ENCODE measurements at regions not wholly inside any gene's neighbourhood (a gene's known extent, or its start where the extent isn't known, plus 50 kb on each side); places are given as distances from the start of the nearest gene placed in this dataset.

GRCh38 chr15:35771746-35772442 lies 225.9 kb upstream of the DPH6 start:
- no peak for DNase-seq (ENCODE audit: low spot score)

- DNase-seq (ENCODE audit: low spot score): no peak
Measured at GRCh38 chr15:35774653-35775052, 228.7 kb upstream of the DPH6 start.

- no peak for DNase-seq (ENCODE audit: low spot score)
Measured at GRCh38 chr15:35775471-35775870, 229.5 kb upstream of the DPH6 start.

DNA sequence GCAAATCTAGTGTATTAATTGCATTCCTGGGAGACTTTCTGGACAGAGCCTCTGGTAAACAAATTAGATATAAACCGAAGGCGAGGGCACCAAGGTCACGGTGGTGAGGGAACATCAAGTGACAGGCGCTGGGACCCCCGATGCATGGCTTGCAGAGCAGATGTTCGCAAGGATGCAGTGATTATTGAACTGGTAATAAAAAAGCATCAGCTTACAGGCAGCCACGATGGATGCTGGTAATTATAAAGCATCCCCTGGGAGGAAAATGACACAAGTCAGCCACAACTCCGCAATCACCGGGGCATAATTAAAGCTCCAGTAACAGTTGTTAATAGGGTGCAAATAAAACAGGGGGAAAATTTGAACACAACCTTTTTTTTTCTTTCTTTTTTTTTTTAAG lies 231.1 kb upstream of the DPH6 start:
- DNase-seq (ENCODE audit: low spot score): no peak

GRCh38 chr15:35783203-35783602 lies 237.2 kb upstream of the DPH6 start:
- DNase-seq (ENCODE audit: low spot score): no peak

DNA sequence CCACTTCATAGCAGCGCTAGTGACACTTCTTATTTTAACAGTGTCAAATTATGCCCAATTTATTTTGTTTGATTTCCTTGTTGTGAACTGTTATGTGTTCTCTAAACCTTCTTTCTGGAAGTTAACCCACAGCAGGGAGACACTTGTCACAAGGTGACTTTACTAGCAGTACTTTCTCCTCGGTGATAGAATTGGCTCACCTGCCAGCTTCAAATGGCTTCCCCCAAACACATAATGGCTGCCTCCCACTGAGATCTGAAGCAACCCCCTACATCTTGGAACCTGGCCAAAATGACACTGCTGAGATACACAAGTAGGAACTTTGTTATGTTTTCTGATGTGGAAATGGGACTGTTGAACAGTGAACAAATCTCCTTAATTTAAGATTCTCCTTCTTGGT lies 238.8 kb upstream of the DPH6 start:
- DNase-seq (ENCODE audit: low spot score): no peak

DNA sequence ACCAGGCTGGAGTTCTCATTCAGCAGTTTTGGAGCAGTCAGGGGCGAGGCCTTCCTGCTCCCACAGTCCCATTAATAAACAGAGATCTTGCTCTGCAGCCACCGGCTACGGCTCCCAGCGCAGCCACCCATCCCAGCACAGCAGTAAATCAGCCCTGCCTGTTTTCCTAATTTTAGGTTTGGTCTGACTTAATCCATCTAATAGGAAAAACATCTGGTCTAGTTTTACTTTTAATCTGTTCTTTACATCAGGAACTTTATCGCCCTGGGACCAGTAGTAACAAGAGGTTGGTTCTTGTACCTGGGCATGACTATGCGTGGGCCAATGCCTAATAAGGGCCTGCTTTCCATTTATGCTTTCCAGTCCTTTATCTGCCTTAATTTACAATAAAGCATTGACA lies 264.0 kb upstream of the DPH6 start:
- DNase-seq (ENCODE audit: low spot score): no peak

DNA sequence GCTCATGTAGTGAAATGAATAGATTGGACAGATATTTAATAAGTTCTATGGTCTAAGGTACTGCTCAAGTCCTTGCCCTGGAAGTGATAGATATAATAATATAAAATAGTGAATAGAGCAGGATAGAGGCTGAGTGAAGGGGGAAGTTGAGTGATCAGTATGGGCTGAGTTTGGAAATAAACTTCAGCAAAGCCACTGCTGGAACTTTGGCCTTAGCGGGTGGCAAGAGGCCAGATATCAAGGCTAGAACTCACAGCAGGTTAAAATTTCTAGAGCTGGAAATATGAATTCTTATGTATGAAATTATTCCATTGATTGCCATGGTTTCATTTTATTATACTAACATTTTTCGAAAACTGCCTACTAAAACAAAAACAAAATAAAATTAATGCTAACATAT lies 267.6 kb upstream of the DPH6 start:
- DNase-seq (ENCODE audit: low spot score): no peak

- no peak for DNase-seq (ENCODE audit: low spot score)
Measured at GRCh38 chr15:35818846-35819245, 272.9 kb upstream of the DPH6 start.

DNA sequence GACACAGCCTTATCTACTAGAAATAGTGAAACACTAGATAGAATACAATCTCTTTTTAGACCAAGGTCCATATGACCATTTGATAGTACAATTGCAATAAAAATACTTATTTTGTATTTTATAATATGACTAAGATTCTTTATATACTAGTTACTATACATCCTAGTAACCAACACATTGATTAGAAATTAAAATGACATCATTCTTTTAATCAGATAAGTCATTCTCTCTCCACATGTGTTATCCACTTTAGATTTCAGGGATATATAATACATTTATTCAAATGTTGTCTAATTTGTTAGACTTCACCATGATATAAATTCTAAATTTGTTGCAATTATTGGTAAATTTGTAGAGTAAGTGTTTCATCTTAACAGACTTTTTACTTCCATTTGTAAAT lies 276.2 kb upstream of the DPH6 start:
- DNase-seq (ENCODE audit: low spot score): no peak

GRCh38 chr15:35827141-35827540 lies 281.2 kb upstream of the DPH6 start:
- DNase-seq (ENCODE audit: low spot score): no peak

DNA sequence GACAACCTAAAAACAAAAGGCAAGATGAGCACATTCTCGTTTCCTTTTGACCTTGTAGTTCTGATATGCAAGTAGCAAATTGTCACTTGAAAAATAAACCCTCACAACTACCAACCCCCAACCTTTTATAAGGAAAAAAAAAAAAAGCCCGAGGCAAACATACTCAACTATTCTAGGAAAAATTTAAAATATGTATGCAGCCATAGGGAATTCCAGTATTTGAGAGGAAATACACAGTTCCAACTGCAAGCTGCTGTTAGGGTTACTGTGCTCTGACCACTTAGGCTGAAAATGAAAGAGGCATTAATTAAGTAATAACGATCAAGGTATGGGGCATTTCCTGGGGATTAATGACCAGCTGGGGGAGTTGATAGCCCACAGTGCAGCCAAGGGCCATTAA lies 281.9 kb upstream of the DPH6 start:
- no peak for DNase-seq (ENCODE audit: low spot score)

DNA sequence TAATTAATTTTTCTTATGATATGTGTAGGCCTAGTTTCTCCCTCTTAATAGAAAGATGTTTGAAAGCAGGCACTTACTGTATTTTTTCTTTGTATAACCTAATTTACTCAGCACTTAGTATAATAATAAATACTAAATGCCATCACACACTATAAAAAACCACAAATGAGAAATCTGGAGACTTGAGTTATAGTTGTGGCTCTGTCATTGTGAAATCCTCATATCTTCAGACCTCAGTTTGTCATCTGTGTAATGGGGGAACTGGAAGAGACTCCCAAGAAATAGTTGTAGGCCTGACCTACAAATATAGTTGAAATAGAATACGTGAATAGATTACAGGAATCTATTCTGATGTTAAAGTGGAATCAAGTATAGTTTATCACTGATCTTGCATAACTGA lies 287.6 kb upstream of the DPH6 start:
- DNase-seq (ENCODE audit: low spot score): no peak

GRCh38 chr15:35834216-35834830 lies 288.4 kb upstream of the DPH6 start:
- DNase-seq (ENCODE audit: low spot score): no peak

- no peak for DNase-seq (ENCODE audit: low spot score)
Measured at GRCh38 chr15:35834866-35835265, 288.9 kb upstream of the DPH6 start.

DNA sequence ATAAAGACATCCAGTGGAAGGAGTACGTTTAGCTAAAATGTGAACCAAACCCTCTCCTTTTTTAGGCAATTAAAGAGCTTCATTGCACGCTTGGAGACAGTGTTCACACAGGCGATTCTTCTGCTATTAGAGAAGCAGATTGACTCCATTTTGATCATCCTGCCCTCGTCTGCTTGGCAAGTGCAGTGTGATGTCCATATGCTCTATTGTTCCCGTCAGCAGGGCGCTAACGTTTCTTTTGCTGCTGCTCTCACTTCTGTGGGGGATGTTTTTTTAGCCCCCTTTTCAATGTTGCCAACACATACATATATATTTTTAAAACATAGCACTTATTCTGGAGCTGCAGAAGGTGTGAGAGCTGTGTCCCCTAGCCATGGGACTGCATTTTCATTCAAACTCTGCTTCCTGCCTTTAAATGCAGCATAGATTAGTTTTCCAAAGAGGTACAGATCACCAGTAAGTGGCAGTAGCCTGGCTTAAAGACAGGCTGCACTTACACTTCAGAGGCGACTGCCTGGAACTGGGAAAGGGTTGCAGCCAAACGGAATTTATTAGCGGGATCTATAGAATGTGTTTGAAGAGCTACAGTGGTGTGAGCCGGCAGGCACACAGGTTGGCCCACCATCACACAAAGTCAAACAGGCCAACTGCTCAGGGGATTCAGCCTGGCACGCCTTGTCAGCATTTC lies 292.6 kb upstream of the DPH6 start:
- DNase-seq (ENCODE audit: low spot score): no peak

- no peak for DNase-seq (ENCODE audit: low spot score)
Measured at GRCh38 chr15:35842631-35843030, 296.7 kb upstream of the DPH6 start.

- no peak for DNase-seq (ENCODE audit: low spot score)
Measured at GRCh38 chr15:35843498-35843897, 297.5 kb upstream of the DPH6 start.

GRCh38 chr15:35850284-35850683 lies 304.3 kb upstream of the DPH6 start:
- no peak for DNase-seq (ENCODE audit: low spot score)

DNA sequence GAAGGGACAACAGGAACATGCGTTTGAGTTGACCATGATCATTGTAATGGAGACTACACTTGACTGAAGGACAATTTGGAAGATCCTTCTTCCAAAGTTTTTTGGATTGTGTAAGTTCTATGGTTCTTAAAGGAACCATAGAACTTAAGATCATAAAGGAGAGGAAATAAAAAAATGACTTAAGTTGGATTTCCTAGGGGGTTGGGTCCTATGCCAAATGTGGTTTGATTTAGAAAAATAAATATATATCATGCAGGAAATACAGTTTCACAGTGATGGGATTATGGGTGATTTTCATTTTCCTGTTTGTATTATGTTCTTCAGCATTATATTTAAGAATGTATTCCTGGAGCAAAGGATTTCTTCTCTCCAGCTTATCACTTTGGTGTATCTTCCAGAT lies 305.5 kb upstream of the DPH6 start:
- DNase-seq (ENCODE audit: low spot score): no peak

DNA sequence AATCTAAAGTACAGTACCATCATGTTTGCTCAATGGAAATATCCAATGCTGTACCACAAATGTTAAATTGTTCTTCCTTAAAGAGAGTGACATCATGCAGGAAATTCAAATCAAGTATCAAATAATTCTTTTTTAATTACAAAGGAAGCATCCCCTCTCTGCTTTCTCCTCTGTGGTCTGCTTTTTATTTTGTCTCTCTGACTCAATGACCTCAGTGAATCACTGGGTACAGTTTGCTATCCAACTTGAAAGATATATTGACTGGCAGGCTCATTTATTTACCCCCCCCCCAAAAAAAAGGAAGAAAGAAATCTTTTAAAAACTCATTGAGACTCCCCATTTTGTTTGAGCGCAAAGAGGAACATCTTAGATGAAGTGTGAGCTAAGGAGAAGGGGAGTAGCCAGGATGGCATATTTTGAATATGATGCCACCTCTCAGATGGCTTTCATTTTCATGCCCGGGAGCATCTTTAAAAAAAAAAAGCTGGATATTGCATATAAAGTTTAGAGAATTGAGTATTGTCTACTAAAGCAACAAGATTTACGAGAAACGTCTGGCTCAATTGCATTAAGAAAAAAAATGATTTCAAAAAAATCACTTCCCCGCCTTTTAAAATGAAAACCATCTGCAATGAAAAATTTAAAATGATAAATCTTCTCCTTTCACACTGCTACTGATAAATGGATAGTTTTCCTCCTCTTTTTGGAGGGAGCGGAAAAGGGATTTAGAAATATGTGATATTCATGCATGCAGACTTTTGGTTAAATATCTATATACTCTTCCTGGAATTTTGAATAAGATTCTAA lies 307.1 kb upstream of the DPH6 start:
- DNase-seq (ENCODE audit: low spot score): no peak

- DNase-seq (ENCODE audit: low spot score): no peak
Measured at GRCh38 chr15:35854316-35854715, 308.4 kb upstream of the DPH6 start.

Data from D341Med (cell line).